DOHH2 (cell line): ENCODE measurements at regions not wholly inside any gene's neighbourhood (a gene's known extent, or its start where the extent isn't known, plus 50 kb on each side); places are given as distances from the start of the nearest gene placed in this dataset.

Experiments
- H3F3A ChIP-seq: fragments of 200-600 bp; sonication (generic), shearing (Covaris generic); 2 replicates; pipeline ENCODE4 v1.6.0; 2016; ENCODE audit warnings: antibody characterized with exemption, mild to moderate bottlenecking; ENCODE audit not compliant: control insufficient read depth, insufficient read depth
- H3K27ac ChIP-seq: fragments of 200-600 bp; sonication (generic); 2 replicates; pipeline ENCODE4 v1.5.1; 2014; ENCODE audit warnings: low read depth, mild to moderate bottlenecking, low read length, moderate library complexity
- H3K27me3 ChIP-seq: fragments of 200-600 bp; sonication (generic); 2 replicates; pipeline ENCODE4 v1.6.1; 2014; ENCODE audit warnings: mild to moderate bottlenecking, low read length, mixed read lengths; ENCODE audit not compliant: control insufficient read depth
- H3K36me3 ChIP-seq: fragments of 200-600 bp; sonication (generic); 2 replicates; pipeline ENCODE4 v1.6.1; 2014; ENCODE audit warnings: mild to moderate bottlenecking, low read length, moderate library complexity, mixed read lengths; ENCODE audit not compliant: control insufficient read depth
- H3K4me1 ChIP-seq: fragments of 200-600 bp; sonication (generic); 2 replicates; pipeline ENCODE4 v1.6.1; 2014; ENCODE audit warnings: mild to moderate bottlenecking, low read length, mixed read lengths; ENCODE audit not compliant: control insufficient read depth
- H3K4me2 ChIP-seq: fragments of 200-600 bp; sonication (generic); 2 replicates; pipeline ENCODE4 v1.6.0; 2014; ENCODE audit warnings: mild to moderate bottlenecking, low read length, moderate library complexity
- H3K4me3 ChIP-seq: fragments of 200-600 bp; sonication (generic); 2 replicates; pipeline ENCODE4 v1.5.1; 2014; ENCODE audit warnings: mild to moderate bottlenecking, low read length, mixed read lengths
- H3K79me2 ChIP-seq: fragments of 200-600 bp; sonication (generic); 2 replicates; pipeline ENCODE4 v1.6.1; 2014; ENCODE audit warnings: mild to moderate bottlenecking, low read length, mixed read lengths; ENCODE audit not compliant: control insufficient read depth
- H3K9me2 ChIP-seq: fragments of 200-600 bp; sonication (generic); replicated peaks from 2 replicates; pipeline ENCODE4 v1.6.1; 2014; ENCODE audit warnings: mild to moderate bottlenecking, low read length, mixed read lengths; ENCODE audit not compliant: control insufficient read depth
- H3K9me3 ChIP-seq: fragments of 200-600 bp; sonication (generic); 2 replicates; pipeline ENCODE4 v1.6.1; 2014; ENCODE audit warnings: antibody characterized with exemption, low read length, mixed read lengths; ENCODE audit not compliant: control insufficient read depth, insufficient read depth
- H4K20me1 ChIP-seq: fragments of 200-600 bp; sonication (generic); 2 replicates; pipeline ENCODE4 v1.6.0; 2014; ENCODE audit warnings: low read depth, mild to moderate bottlenecking, antibody characterized with exemption, low read length, moderate library complexity; ENCODE audit not compliant: control insufficient read depth, insufficient read depth
- EZH2phosphoT487 ChIP-seq: fragments of 200-600 bp; sonication (generic); IDR thresholded peaks from 2 replicates; pipeline ENCODE4 v1.6.1; 2017; ENCODE audit warnings: borderline replicate concordance, mild to moderate bottlenecking, antibody characterized with exemption, low read length, moderate library complexity, mixed read lengths
- TF ChIP-seq, protein P1 (sequence below): fragments of 200-600 bp; sonication (generic); IDR thresholded peaks from one replicate; pipeline ENCODE4 v1.5.1; 2014; ENCODE audit warnings: antibody characterized with exemption, mild to moderate bottlenecking, low read depth, low read length; ENCODE audit not compliant: poor library complexity, severe bottlenecking

DNA sequence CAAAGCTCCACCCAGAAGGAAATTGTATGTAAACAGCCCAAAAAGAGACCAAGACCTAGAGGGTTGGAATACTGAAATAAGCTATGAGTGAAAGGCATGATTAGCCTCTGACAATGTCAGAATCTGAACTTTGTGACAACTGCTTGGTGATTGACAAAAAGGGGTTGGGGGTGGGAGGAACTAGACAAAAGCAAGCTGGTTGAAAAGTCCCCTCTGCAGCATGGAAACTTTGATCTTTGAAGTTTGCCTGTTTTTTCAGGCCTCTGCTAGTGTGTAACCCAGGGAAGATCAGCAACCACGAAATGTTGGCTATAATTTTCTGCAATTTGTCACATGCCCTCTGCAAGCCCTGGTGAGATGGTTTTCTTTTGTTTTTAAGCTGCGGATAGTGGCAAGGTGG, 104.8 kb upstream of the SLC25A13 start:
- H3K9me2 ChIP-seq = no peaks in the 10 kb centered on the region
- no peaks in the 10 kb centered on the region for H3K9me3 ChIP-seq
- H3F3A ChIP-seq = no peaks in the 10 kb centered on the region
- TF ChIP-seq, protein P1, sequence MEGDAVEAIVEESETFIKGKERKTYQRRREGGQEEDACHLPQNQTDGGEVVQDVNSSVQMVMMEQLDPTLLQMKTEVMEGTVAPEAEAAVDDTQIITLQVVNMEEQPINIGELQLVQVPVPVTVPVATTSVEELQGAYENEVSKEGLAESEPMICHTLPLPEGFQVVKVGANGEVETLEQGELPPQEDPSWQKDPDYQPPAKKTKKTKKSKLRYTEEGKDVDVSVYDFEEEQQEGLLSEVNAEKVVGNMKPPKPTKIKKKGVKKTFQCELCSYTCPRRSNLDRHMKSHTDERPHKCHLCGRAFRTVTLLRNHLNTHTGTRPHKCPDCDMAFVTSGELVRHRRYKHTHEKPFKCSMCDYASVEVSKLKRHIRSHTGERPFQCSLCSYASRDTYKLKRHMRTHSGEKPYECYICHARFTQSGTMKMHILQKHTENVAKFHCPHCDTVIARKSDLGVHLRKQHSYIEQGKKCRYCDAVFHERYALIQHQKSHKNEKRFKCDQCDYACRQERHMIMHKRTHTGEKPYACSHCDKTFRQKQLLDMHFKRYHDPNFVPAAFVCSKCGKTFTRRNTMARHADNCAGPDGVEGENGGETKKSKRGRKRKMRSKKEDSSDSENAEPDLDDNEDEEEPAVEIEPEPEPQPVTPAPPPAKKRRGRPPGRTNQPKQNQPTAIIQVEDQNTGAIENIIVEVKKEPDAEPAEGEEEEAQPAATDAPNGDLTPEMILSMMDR = no peak
- TF ChIP-seq EZH2phosphoT487 = no peak
- no peaks in the 10 kb centered on the region for H3K4me1 ChIP-seq
- H3K4me2 ChIP-seq = no peak overlapping the region
- H3K27ac ChIP-seq = no peak overlapping the region
- no peaks in the 10 kb centered on the region for H3K79me2 ChIP-seq
- no peaks in the 10 kb centered on the region for H4K20me1 ChIP-seq
- no peaks in the 10 kb centered on the region for H3K36me3 ChIP-seq
- no peak overlapping the region for H3K4me3 ChIP-seq
- H3K27me3 ChIP-seq = no peaks in the 10 kb centered on the region

DNA sequence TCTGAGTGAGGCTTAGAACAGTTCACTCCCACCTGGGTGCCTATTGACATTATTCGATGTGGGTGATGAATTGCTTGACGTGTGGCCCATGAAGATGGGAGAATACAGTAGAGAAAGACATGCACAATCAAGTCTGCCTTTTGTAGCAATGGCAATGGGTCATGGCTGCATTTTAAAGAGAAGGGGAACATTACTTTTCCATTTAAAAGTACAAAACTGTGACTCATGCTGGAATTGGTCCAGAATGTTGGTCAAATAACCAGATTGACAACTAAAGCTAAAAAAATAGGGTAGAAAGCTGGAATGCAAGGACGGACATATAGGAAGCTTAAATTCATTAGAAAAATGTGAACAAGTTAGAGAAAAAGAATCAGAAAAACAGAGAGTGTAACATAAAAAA, 104.1 kb upstream of the SLC25A13 start:
- H3K79me2 ChIP-seq = no peaks in the 10 kb centered on the region
- no peaks in the 10 kb centered on the region for H3K9me3 ChIP-seq
- no peaks in the 10 kb centered on the region for H3K4me1 ChIP-seq
- no peaks in the 10 kb centered on the region for H3F3A ChIP-seq
- no peaks in the 10 kb centered on the region for H4K20me1 ChIP-seq
- H3K4me3 ChIP-seq = no peak overlapping the region
- TF ChIP-seq, protein P1 = no peak
- TF ChIP-seq EZH2phosphoT487 = no peak
- no peaks in the 10 kb centered on the region for H3K27me3 ChIP-seq
- no peaks in the 10 kb centered on the region for H3K36me3 ChIP-seq
- H3K9me2 ChIP-seq = no peaks in the 10 kb centered on the region
- H3K27ac ChIP-seq = no peak overlapping the region
- H3K4me2 ChIP-seq = no peak overlapping the region

- Histone ChIP-seq H4K20me1 (no peaks in the 10 kb centered on the region), H3K79me2 (no peaks in the 10 kb centered on the region), H3K9me2 (no peaks in the 10 kb centered on the region), H3K9me3 (no peaks in the 10 kb centered on the region), H3F3A (no peaks in the 10 kb centered on the region), H3K36me3 (no peaks in the 10 kb centered on the region), H3K4me3 (no peak overlapping the region), H3K27me3 (no peaks in the 10 kb centered on the region), H3K4me2 (no peak overlapping the region), H3K27ac (no peak overlapping the region), H3K4me1 (no peaks in the 10 kb centered on the region)
- TF ChIP-seq, protein P1 = no peak
- no peak for TF ChIP-seq EZH2phosphoT487
Measured at GRCh38 chr7:96424411-96424810, 102.5 kb upstream of the SLC25A13 start.

- Histone ChIP-seq H3K4me1 (no peaks in the 10 kb centered on the region), H3K4me2 (no peak overlapping the region)
Measured at GRCh38 chr7:96422388-96422787, 100.5 kb upstream of the SLC25A13 start.

More at GRCh38 chr7:96422388-96422787, 100.5 kb upstream of the SLC25A13 start:
- Histone ChIP-seq H3K27ac (no peak overlapping the region), H3K36me3 (no peaks in the 10 kb centered on the region), H3K79me2 (no peaks in the 10 kb centered on the region), H3F3A (no peaks in the 10 kb centered on the region), H3K9me3 (no peaks in the 10 kb centered on the region), H4K20me1 (no peaks in the 10 kb centered on the region), H3K27me3 (no peaks in the 10 kb centered on the region), H3K4me3 (no peak overlapping the region), H3K9me2 (no peaks in the 10 kb centered on the region)
- TF ChIP-seq, protein P1 = no peak
- no peak for TF ChIP-seq EZH2phosphoT487
